ENCODE measurements at regions not wholly inside any gene's neighbourhood (a gene's known extent, or its start where the extent isn't known, plus 50 kb on each side); places are given as distances from the start of the nearest gene placed in this dataset.

GRCh38 chr5:2631758-2632157, 119.7 kb downstream of the IRX2 start:
- TF ChIP-seq CTCF (IDR thresholded peaks at IDR 0.05; ENCODE audit: extremely low read depth, insufficient read depth, missing control alignments) = no peak
- DNase-seq (ENCODE audit: low spot score) = no peak
- in situ Hi-C loops (cut with MboI; ENCODE audit: low pct_unique_long_range_greater_than_20kb, low sequenced_read_pairs, unreplicated experiment) = no loop called here

- TF ChIP-seq CTCF (IDR thresholded peaks at IDR 0.05; ENCODE audit: extremely low read depth, insufficient read depth, missing control alignments) = no peak
- no peak for DNase-seq (ENCODE audit: low spot score)
- in situ Hi-C loops (cut with MboI; ENCODE audit: low pct_unique_long_range_greater_than_20kb, low sequenced_read_pairs, unreplicated experiment) = no loop called here
Measured at GRCh38 chr5:2629045-2629444, 122.4 kb downstream of the IRX2 start.

- no peak for DNase-seq (ENCODE audit: low spot score)
- in situ Hi-C loops (cut with MboI; ENCODE audit: low pct_unique_long_range_greater_than_20kb, low sequenced_read_pairs, unreplicated experiment) = no loop called here
- TF ChIP-seq CTCF (IDR thresholded peaks at IDR 0.05; ENCODE audit: extremely low read depth, insufficient read depth, missing control alignments) = no peak
Measured at GRCh38 chr5:2627867-2628266, 123.6 kb downstream of the IRX2 start.

- no peak for DNase-seq (ENCODE audit: low spot score)
- in situ Hi-C loops (cut with MboI; ENCODE audit: low pct_unique_long_range_greater_than_20kb, low sequenced_read_pairs, unreplicated experiment) = no loop called here
- TF ChIP-seq CTCF (IDR thresholded peaks at IDR 0.05; ENCODE audit: extremely low read depth, insufficient read depth, missing control alignments) = no peak
Measured at GRCh38 chr5:2626572-2626971, 124.9 kb downstream of the IRX2 start.

GRCh38 chr5:2622866-2623265, 128.6 kb downstream of the IRX2 start:
- DNase-seq (ENCODE audit: low spot score) = no peak
- TF ChIP-seq CTCF (IDR thresholded peaks at IDR 0.05; ENCODE audit: extremely low read depth, insufficient read depth, missing control alignments) = no peak
- in situ Hi-C loops (cut with MboI; ENCODE audit: low pct_unique_long_range_greater_than_20kb, low sequenced_read_pairs, unreplicated experiment) = no loop called here

GRCh38 chr5:2621631-2622030, 129.8 kb downstream of the IRX2 start:
- in situ Hi-C loops (cut with MboI; ENCODE audit: low pct_unique_long_range_greater_than_20kb, low sequenced_read_pairs, unreplicated experiment) = no loop called here
- DNase-seq (ENCODE audit: low spot score) = no peak
- no peak for TF ChIP-seq CTCF (IDR thresholded peaks at IDR 0.05; ENCODE audit: extremely low read depth, insufficient read depth, missing control alignments)

GRCh38 chr5:2619216-2619615, 132.3 kb downstream of the IRX2 start:
- no peak for TF ChIP-seq CTCF (IDR thresholded peaks at IDR 0.05; ENCODE audit: extremely low read depth, insufficient read depth, missing control alignments)
- in situ Hi-C loops (cut with MboI; ENCODE audit: low pct_unique_long_range_greater_than_20kb, low sequenced_read_pairs, unreplicated experiment) = no loop called here

More at GRCh38 chr5:2619216-2619615, 132.3 kb downstream of the IRX2 start:
- DNase-seq (ENCODE audit: low spot score) = no peak

Data from GM13977 (cell line).